Parathyroid adenoma (tissue), 2 donors: ENCODE measurements at regions not wholly inside any gene's neighbourhood (a gene's known extent, or its start where the extent isn't known, plus 50 kb on each side); places are given as distances from the start of the nearest gene placed in this dataset.

ENCODE experiments used
- H2AFZ ChIP-seq: fragments of 300-600 bp; sonication (generic); one replicate; pipeline ENCODE4 v1.7.0; 2017; ENCODE audit warnings: antibody characterized with exemption, mild to moderate bottlenecking
- H3K27ac ChIP-seq: fragments of 300-600 bp; sonication (generic); one replicate; pipeline ENCODE4 v1.7.0; 2017
- H3K27me3 ChIP-seq: fragments of 300-600 bp; sonication (generic); one replicate; pipeline ENCODE4 v1.7.0; 2017; ENCODE audit warnings: low read length; ENCODE audit not compliant: control insufficient read depth, insufficient read depth
- H3K36me3 ChIP-seq: fragments of 300-600 bp; sonication (generic); one replicate; pipeline ENCODE4 v1.7.0; 2017; ENCODE audit warnings: low read length; ENCODE audit not compliant: control insufficient read depth, insufficient read depth
- H3K4me1 ChIP-seq: fragments of 300-600 bp; sonication (generic); one replicate; pipeline ENCODE4 v1.7.0; 2017; ENCODE audit warnings: control low read depth
- H3K4me2 ChIP-seq: fragments of 300-600 bp; sonication (generic); one replicate; pipeline ENCODE4 v1.7.0; 2017; ENCODE audit warnings: low read length
- H3K4me3 ChIP-seq: fragments of 300-600 bp; sonication (generic); one replicate; pipeline ENCODE4 v1.7.0; 2017; ENCODE audit warnings: low read depth, low read length
- H3K79me2 ChIP-seq: fragments of 300-600 bp; sonication (generic); one replicate; pipeline ENCODE4 v1.7.0; 2017; ENCODE audit warnings: control low read depth
- H3K9ac ChIP-seq: fragments of 300-600 bp; sonication (generic); one replicate; pipeline ENCODE4 v1.7.0; 2017; ENCODE audit warnings: mild to moderate bottlenecking
- H3K9me3 ChIP-seq: fragments of 300-600 bp; sonication (generic); one replicate; pipeline ENCODE4 v1.7.0; 2017; ENCODE audit warnings: low read length; ENCODE audit not compliant: control insufficient read depth
- TF ChIP-seq, protein P1 (sequence below): fragments of 300-600 bp; sonication (generic); IDR thresholded peaks from one replicate; pipeline ENCODE4 v1.7.0; 2017; ENCODE audit warnings: antibody characterized with exemption, mild to moderate bottlenecking
- donor health status: primary hyperparathyroidism.

DNA sequence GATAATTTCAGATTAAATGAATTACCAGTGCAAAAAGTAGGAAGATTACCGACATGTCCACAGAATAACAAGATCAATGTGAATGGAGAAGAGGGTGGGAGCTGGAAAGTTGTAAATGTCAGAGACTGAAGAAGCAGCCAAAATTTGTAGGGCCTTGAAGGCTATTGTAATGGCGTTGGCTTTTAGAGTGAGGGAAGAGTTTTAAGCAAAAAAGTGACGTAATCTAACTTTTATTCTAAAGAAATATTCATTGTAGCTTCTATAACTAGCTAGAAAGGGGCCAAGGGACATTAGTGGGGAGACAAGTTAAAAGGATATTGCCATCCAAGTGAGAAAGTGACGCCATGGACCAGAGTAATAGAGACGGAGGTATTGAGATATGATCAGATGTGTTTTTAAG lies 63.3 kb upstream of the PCDH7 start:
- Histone ChIP-seq H2AFZ (no peak overlapping the region), H3K79me2 (no peaks in the 10 kb centered on the region), H3K4me1 (no peaks in the 10 kb centered on the region), H3K27me3 (no peaks in the 10 kb centered on the region), H3K9ac (no peak overlapping the region), H3K9me3 (no peaks in the 10 kb centered on the region), H3K36me3 (no peaks in the 10 kb centered on the region), H3K27ac (no peak overlapping the region), H3K4me3 (no peak overlapping the region), H3K4me2 (no peak overlapping the region)
- TF ChIP-seq, protein P1, sequence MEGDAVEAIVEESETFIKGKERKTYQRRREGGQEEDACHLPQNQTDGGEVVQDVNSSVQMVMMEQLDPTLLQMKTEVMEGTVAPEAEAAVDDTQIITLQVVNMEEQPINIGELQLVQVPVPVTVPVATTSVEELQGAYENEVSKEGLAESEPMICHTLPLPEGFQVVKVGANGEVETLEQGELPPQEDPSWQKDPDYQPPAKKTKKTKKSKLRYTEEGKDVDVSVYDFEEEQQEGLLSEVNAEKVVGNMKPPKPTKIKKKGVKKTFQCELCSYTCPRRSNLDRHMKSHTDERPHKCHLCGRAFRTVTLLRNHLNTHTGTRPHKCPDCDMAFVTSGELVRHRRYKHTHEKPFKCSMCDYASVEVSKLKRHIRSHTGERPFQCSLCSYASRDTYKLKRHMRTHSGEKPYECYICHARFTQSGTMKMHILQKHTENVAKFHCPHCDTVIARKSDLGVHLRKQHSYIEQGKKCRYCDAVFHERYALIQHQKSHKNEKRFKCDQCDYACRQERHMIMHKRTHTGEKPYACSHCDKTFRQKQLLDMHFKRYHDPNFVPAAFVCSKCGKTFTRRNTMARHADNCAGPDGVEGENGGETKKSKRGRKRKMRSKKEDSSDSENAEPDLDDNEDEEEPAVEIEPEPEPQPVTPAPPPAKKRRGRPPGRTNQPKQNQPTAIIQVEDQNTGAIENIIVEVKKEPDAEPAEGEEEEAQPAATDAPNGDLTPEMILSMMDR = no peak

DNA sequence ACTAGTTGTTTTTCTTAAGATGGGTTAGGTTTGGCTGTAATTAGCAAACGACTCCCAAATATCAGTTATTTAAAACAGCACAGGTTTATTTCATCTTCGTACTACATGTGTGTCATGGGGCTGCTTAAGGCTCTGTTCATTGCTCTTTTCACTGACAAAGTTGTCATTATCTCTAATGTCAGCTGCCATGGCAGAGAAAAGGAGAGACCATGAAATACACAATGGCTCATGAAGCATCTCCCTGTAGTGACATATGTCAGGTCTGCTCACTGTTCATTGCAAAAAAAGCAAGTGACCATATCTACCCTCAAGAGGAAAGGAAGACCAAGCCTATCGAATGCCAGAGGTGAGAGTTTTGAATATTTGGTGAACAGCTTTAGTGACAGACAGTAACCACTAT lies 52.2 kb upstream of the PCDH7 start:
- H3K4me1 ChIP-seq = no peaks in the 10 kb centered on the region

DNA sequence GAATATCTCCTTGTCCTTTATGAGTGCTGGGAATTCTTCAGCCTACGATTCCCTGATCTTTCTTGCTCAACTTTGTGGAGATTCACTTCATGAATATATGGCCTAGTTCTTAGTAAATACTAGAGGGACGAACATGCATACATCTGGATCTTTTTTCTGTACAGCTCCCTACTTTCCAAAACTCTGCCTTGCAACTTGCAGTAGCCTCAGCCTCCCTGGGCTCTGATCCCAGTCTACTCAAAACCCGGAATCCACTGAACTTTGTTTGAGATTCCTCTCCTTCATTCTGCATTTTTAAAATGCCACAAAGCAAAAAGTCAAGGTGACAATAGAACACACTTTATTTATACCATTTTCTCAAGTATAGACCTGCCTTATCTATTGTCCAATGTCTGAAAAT lies 50.0 kb upstream of the PCDH7 start:
- Histone ChIP-seq H3K79me2 (no peaks in the 10 kb centered on the region), H3K27ac (no peak overlapping the region), H3K4me3 (no peak overlapping the region), H3K27me3 (no peaks in the 10 kb centered on the region), H2AFZ (no peak overlapping the region), H3K9ac (no peak overlapping the region), H3K4me1 (no peaks in the 10 kb centered on the region), H3K4me2 (no peak overlapping the region), H3K36me3 (no peaks in the 10 kb centered on the region), H3K9me3 (no peaks in the 10 kb centered on the region)
- TF ChIP-seq, protein P1 = no peak

More for the DNA sequence above, 52.2 kb upstream of the PCDH7 start:
- no peak overlapping the region for H3K4me3 ChIP-seq
- no peak overlapping the region for H3K4me2 ChIP-seq
- no peaks in the 10 kb centered on the region for H3K27me3 ChIP-seq
- H3K36me3 ChIP-seq = no peaks in the 10 kb centered on the region
- no peak overlapping the region for H3K9ac ChIP-seq
- H3K79me2 ChIP-seq = no peaks in the 10 kb centered on the region
- no peaks in the 10 kb centered on the region for H3K9me3 ChIP-seq
- H2AFZ ChIP-seq = no peak overlapping the region
- TF ChIP-seq, protein P1 = no peak
- H3K27ac ChIP-seq = no peak overlapping the region
